SK-MEL-5 (cell line): ENCODE measurements at regions not wholly inside any gene's neighbourhood (a gene's known extent, or its start where the extent isn't known, plus 50 kb on each side); places are given as distances from the start of the nearest gene placed in this dataset.
"Not testable (repeated sequence)": the region's sequence is repeated elsewhere in the genome, so short reads cannot be mapped to it uniquely, and the experiment has no call there.

Experiments
- DNase-seq: peaks from one replicate; pipeline ENCODE4 v3.0.0-alpha.2; 2016; ENCODE audit warnings: low read depth, low spot score
- in situ Hi-C: cut with HindIII; loops from 2 replicates; pipeline ENCODE4 v1.10.0; 2016; ENCODE audit warnings: low sequenced_read_pairs, high pct_unique_total_duplicates, low pct_unique_long_range_greater_than_20kb

GRCh38 chr4:131540256-131540655, 1608.8 kb upstream of the PCDH10 start:
- in situ Hi-C loops = no loop called here
- DNase-seq = no peak

GRCh38 chr4:131547506-131547981, 1601.5 kb upstream of the PCDH10 start:
- in situ Hi-C loops = no loop called here
- no peak for DNase-seq

- no peak for DNase-seq
- in situ Hi-C loops = no loop called here
Measured at GRCh38 chr4:131551306-131551705, 1597.8 kb upstream of the PCDH10 start.

GRCh38 chr4:131566026-131566425, 1583.1 kb upstream of the PCDH10 start:
- no peak for DNase-seq
- in situ Hi-C loops = no loop called here

GRCh38 chr4:131584587-131584986, 1564.5 kb upstream of the PCDH10 start:
- DNase-seq = no peak
- in situ Hi-C loops = no loop called here

- DNase-seq = no peak
- in situ Hi-C loops = no loop called here
Measured at GRCh38 chr4:131595140-131595539, 1554.0 kb upstream of the PCDH10 start.

- in situ Hi-C loops = no loop called here
- no peak for DNase-seq
Measured at GRCh38 chr4:131603705-131604104, 1545.4 kb upstream of the PCDH10 start.

GRCh38 chr4:131609039-131609438, 1540.1 kb upstream of the PCDH10 start:
- in situ Hi-C loops = no loop called here
- DNase-seq = no peak

GRCh38 chr4:131610517-131610916, 1538.6 kb upstream of the PCDH10 start:
- in situ Hi-C loops, DNase-seq: not testable (repeated sequence)

- in situ Hi-C loops = no loop called here
- DNase-seq = no peak
Measured at GRCh38 chr4:131613086-131613823, 1535.8 kb upstream of the PCDH10 start.

- in situ Hi-C loops = no loop called here
- no peak for DNase-seq
Measured at GRCh38 chr4:131613824-131614216, 1535.3 kb upstream of the PCDH10 start.

GRCh38 chr4:131632877-131633276, 1516.2 kb upstream of the PCDH10 start:
- no peak for DNase-seq
- in situ Hi-C loops = no loop called here

GRCh38 chr4:131635191-131635590, 1513.9 kb upstream of the PCDH10 start:
- in situ Hi-C loops = no loop called here
- no peak for DNase-seq

GRCh38 chr4:131638781-131639180, 1510.3 kb upstream of the PCDH10 start:
- no peak for DNase-seq
- in situ Hi-C loops = no loop called here

GRCh38 chr4:131644619-131645018, 1504.5 kb upstream of the PCDH10 start:
- in situ Hi-C loops = no loop called here
- peak; percentile 67 for DNase-seq

- in situ Hi-C loops = no loop called here
Measured at GRCh38 chr4:131649227-131649626, 1499.9 kb upstream of the PCDH10 start.

GRCh38 chr4:131650951-131651350, 1498.1 kb upstream of the PCDH10 start:
- no peak for DNase-seq
- in situ Hi-C loops = no loop called here

More at GRCh38 chr4:131649227-131649626, 1499.9 kb upstream of the PCDH10 start:
- DNase-seq = no peak

GRCh38 chr4:131683314-131683713, 1465.8 kb upstream of the PCDH10 start:
- in situ Hi-C loops, DNase-seq: not testable (repeated sequence)

- no peak for DNase-seq
- in situ Hi-C loops = no loop called here
Measured at GRCh38 chr4:131721883-131722282, 1427.2 kb upstream of the PCDH10 start.
